Stimulated activated CD4-positive, alpha-beta T cell treated with anti-CD3 and anti-CD28 coated beads, Interleukin-4, amount 100 ng/mL, for 4 hours (primary cell): ENCODE measurements at regions not wholly inside any gene's neighbourhood (a gene's known extent, or its start where the extent isn't known, plus 50 kb on each side); places are given as distances from the start of the nearest gene placed in this dataset.

Source experiments
- DNase-seq, 2 experiments: peaks; one replicate each; pipeline ENCODE4 v3.0.0-alpha.2; 2020

DNA sequence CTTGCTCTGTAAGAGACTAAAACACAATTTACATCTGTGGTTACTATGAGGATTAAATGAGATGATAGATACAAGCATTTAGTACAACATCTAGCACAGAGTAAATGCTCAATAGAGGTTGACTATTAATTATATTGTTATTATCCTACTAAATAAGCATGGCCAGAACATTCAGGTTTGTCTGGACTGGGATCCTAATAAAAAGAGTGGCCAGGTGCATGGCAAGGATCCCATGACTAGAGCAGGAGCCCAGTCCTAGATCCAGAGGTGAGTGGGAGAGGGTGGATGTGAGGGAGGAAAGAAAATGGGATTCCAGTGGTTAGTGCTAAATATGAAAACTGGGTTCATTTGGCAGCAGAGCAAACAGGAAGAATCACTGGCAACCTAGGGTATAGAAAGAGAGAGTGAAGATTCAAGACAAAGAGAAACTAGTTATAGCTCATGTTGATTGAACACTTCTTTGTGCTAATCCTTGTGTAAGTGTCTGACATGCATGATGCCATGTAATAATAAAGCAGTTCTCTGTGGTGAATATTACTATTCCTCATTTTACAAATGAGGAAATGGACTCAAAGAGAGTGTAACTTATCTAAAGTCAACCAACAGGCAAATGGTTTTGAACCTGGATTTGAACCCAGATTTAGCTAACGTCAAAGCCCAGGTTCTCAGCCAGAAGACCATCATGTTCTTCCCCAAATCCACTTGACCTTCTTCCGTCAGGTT is 71.1 kb upstream of the FGGY start:
- no peak for DNase-seq

DNA sequence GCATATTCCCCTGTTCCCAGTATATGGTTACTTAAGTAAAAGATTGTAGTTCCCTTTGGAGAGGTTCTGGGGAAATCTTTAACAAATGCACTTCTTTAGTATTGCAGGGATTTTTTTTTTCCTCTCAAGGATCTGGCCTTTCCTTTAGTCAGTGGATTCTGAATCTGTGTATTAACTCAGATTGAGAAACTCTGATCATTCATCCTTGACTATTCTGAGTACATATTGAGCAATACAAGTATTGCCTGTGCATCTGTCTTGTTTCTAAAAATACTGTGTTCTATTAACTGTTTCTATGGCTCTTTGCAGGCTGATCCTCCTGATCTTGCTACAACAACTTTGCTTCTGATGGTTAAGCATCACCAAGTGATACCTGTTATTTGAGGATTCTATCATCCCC is 67.8 kb upstream of the FGGY start:
- no peak for DNase-seq

DNA sequence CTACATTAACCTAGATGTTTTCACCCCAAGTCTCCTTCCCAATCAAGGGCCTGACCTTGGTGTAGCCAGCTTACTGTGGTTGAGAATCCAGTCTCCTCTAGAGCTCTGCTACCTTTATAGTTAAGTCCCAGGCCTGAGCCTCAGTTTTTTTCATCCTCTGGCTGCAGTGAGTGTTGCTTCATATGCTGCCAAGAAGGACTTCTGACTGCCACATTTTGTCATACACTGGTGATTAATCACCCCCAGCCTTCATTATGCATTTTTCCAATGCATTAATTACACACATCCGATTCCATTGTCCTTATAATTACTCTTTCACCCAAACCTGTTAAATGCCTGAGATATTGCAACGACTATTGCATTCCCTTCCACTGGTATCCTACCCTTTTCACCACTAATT is 66.3 kb upstream of the FGGY start:
- DNase-seq, result no peak

DNA sequence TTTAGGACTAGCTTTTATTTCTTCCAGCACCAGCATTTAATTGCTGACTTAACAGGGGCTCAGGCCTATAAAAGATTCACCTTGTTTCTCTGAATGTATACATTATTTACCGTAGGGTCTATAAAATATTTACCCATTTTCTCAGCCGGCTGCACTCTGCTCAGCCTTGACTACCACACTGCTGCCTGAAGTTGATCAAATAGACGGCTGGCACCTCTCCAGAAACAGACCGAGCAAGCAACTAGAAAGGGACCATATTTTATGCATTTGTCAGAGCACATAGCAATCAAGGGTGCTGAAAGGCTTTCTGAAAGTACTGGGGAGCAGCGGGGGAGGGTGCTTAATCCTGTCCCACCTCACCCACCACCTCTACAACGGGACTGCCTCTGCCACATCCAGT is 64.7 kb upstream of the FGGY start:
- no peak for DNase-seq

DNA sequence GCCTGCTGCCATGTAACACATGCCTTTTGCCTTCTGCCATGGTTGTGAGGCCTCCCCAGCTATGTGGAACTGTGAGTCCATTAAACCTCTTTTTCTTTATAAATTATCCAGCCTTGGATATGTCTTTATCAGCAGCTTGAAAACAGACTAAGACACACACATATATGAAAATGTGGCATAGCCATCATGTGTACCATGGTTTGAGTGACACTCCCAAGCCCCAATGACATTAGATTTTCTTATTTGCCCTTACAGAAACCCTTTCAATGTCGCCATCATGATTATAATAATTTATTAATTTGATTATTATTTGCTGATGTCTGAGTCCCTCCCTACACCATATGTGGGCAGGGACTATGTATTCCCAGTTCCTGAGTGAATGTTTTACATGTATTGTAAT is 63.5 kb upstream of the FGGY start:
- DNase-seq, result no peak

DNA sequence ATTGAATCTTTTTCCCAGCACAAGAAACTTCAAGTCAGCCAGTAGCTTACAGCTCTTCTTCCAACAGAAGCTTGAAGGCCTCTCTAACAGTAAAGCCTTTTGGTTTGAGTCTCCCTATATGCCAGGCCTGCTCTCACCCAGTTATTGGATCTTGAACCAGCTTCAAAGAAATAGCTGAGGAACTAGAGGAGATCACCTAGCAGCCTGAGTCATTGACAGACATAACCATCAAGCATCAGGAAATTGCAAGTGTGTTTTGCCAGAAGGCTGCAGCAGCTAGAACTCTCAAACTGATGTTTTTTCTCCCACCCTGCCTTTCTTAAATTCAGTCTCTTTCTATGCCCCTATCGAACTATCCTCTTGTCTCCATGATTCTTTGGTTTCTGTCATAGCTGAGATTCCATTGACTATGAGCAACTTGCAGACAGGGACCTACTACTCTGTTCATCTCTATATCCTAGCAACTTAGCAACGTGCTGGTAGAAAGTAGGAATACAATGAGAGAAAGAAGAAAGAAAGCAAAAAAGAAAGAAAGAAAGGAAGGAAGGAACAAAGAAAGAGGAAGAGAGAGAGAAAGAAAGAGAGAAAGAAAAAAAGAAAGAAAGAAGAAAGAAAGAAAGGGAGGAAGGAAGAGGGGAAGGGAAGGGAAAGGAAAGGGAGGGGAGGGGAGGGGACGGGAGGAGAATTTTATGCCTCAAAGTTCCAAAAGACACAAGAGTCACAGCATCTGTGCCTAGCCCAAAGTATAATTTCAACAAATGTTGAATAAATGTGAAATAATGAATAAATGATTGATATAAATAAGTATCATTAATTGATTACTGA is 60.0 kb upstream of the FGGY start:
- no peak for DNase-seq

DNA sequence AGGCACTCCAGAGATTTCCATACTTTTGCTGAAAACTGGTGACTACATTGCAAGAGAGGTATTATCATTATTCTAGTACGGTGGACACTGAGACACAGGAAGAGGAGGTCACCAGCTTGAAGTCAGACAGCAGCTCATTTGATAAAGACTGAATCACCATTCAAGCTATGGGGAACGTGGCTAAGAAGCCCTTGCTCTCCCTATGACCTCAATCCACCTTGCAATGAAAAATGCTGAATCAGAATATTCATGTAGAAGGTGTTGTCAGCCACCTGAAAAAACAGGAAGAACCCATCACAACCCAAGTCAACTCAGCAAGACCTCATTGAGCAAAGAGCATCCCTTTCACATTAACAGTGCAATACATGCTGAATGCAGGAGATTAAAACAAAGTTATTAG is 59.0 kb upstream of the FGGY start:
- DNase-seq, result no peak

DNA sequence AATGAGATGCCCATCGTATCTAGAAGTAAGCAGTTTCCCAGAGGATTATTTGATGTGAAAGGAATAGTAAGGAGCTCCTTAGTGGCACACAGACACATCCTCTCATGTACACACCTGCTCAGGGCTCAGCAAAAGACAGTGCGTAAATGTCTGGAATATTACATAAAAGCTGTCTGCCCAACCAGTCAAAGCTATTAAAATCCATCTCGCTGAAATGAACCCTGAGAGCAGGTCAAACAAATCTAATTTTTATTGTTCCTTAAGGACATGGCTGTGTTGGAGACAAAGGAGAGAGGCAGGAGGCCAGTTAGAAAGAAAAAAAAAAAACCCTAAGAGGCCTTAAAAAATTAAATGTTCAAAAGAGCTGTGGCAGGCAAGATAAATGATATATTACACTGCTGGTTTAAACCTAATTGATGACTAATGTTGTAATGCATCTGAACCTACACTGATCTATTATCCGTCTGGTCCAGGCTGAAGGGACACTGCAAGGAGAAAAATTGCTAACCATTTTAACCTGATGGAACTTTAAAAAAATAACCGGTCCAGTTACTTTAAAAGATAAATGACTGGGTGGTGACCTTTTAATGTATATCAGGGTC is 58.5 kb upstream of the FGGY start:
- DNase-seq, result no peak

DNA sequence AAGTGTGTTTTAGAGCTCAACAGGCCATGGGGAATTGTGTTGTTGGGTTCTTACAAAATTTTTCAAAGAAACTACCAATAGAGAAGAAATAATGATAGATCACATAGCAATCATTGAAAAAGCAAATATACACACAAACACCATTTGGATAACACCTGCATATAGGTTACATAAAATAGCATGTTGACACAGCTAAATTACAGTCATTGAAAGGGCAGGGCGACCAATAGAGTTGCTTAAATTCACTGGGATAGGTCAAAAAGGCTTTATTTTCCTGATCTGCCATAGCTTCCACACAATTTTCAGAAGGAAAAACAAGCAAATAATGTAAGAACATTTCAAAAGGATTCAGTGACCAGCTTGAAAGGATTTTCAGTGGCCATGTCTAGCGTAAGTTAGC is 57.9 kb upstream of the FGGY start:
- DNase-seq, result no peak

DNA sequence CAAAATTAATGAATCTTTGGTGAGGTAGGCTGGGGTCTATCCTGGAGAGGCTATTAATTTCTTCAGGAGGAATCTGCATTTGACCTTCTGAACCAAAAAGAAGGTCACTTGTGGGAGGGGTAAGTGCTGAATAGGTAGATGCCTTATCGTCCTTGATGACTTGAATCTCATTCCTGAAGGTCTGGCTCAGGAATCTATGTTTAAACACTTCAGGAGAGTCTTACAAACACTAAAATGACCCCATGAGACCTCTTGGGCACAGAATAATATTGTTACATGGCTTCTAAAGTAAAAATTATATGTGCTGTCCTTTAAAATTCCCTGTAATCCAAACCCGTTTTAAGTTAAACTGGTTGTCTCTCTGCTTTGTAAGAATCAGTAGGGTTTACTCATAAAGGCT is 55.0 kb upstream of the FGGY start:
- DNase-seq, result no peak

DNA sequence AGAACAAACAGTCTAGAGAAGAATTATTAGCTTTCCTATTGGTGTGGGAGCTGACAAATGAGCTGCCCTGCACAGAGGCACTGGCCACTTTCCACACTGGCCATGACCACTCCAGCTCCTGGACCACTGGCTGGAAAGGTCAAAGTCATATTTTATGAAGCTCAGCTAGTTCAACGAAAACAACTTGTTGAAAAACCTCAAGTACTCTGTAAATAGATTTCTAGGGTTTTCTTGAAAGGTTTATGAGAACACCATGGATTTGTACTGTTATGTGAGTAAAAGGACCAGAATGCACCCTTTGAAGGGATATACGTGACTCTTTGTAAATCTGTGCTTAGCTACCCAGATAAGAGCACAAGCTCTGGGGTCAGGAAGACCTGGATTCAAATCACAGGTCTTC is 54.5 kb upstream of the FGGY start:
- DNase-seq, result no peak

DNA sequence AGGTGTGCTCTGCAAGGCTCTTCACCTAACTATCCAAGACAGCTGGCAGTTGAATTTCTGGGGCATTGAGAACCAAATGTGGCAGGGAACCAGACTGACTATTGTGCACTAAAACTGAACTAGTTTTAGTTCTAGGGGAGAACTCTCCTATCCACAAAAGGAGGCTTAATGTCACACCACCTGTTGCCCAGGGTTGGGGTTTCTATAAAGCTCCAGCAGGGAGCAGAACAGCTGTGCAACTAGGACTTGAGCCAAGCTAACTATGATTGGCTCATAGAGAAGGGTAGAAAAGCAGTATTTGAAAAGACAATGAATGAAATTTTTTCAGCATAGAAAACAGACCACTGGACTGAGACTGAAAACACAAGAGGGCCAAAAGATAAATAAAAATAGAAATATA is 53.3 kb upstream of the FGGY start:
- no peak for DNase-seq

DNA sequence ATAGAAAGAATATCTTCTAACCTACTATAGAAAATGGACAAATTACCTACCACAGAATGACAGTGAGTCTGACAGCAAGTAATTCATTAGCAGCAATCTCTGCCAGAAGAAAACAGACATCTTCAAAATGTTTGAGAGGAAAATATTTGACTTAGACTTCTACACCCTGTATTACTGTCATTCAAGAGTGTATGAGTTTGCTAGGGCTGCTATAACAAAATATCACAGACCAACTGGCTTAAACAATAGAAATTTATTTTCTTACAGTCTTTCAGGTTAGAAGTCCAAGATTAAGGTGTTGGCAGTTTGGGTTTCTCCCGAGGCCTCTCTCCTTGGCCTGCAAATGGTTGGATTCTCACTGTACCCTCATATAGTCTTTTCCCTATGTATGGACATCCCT is 52.9 kb upstream of the FGGY start:
- DNase-seq, result no peak

DNA sequence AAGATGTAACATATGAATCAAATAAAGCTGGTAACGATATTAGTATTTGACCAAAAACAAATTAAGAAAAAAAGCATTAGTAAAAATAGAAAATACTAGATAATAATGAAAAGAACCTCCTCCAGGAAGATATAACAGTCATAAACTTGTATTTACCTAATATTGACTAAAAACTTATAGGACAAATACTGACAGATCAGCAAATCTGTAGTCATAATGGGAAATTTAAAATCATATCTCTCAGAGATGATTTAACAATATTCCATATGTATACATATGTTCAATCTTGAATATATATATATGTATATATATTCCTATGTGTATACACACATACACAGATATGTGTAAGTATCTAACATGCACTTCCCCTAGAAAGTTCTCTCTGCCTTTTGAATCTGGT is 52.0 kb upstream of the FGGY start:
- no peak for DNase-seq
